ENCODE measurements at regions not wholly inside any gene's neighbourhood (a gene's known extent, or its start where the extent isn't known, plus 50 kb on each side); places are given as distances from the start of the nearest gene placed in this dataset.

GRCh38 chr4:186954956-186955355, 231.3 kb upstream of the FAT1 start (continued):
- no peak for TF ChIP-seq CTCF (IDR thresholded peaks at IDR 0.05; ENCODE audit: control extremely low read depth in 1 of 3, insufficient read depth in 1 of 3, low read depth in 1 of 3, low read length in 3 of 3)
- no peak for TF ChIP-seq RXRA (IDR thresholded peaks at IDR 0.05; ENCODE audit: insufficient read depth, low read depth, low read length)
- TF ChIP-seq SP2 (IDR thresholded peaks at IDR 0.05; ENCODE audit: low read length), result no peak
- TF ChIP-seq CHD2 (IDR thresholded peaks at IDR 0.05; ENCODE audit: low read length), result no peak
- no peak for TF ChIP-seq TCF12 (IDR thresholded peaks at IDR 0.05; ENCODE audit: low read depth, low read length)
- no peak for TF ChIP-seq BACH1 (IDR thresholded peaks at IDR 0.05; ENCODE audit: low read length)
- no peak for TF ChIP-seq RAD21 (IDR thresholded peaks at IDR 0.05 in 1 of 2, conservative IDR thresholded peaks at IDR 0.05 in 1 of 2; ENCODE audit: low read depth in 2 of 2, low read length in 2 of 2)

Data from H1 (cell line).